ENCODE measurements at regions not wholly inside any gene's neighbourhood (a gene's known extent, or its start where the extent isn't known, plus 50 kb on each side); places are given as distances from the start of the nearest gene placed in this dataset.

GRCh38 chrX:40880712-40881111 lies 145.4 kb upstream of the MED14 start:
- Histone ChIP-seq H3K4me1 (no peaks in the 10 kb centered on the region), H3K4me3 (no peak overlapping the region), H3K9me3 (no peaks in the 10 kb centered on the region), H3K36me3 (no peaks in the 10 kb centered on the region), H3K27ac (no peak overlapping the region), H3K27me3 (no peaks in the 10 kb centered on the region)
- ATAC-seq = no peak
- 67 to 100% methylated on average over 1 of the region's 3 CpGs for WGBS, 2 donors (ENCODE audit: low coverage in 1 of 2)
- TF ChIP-seq, protein P1, sequence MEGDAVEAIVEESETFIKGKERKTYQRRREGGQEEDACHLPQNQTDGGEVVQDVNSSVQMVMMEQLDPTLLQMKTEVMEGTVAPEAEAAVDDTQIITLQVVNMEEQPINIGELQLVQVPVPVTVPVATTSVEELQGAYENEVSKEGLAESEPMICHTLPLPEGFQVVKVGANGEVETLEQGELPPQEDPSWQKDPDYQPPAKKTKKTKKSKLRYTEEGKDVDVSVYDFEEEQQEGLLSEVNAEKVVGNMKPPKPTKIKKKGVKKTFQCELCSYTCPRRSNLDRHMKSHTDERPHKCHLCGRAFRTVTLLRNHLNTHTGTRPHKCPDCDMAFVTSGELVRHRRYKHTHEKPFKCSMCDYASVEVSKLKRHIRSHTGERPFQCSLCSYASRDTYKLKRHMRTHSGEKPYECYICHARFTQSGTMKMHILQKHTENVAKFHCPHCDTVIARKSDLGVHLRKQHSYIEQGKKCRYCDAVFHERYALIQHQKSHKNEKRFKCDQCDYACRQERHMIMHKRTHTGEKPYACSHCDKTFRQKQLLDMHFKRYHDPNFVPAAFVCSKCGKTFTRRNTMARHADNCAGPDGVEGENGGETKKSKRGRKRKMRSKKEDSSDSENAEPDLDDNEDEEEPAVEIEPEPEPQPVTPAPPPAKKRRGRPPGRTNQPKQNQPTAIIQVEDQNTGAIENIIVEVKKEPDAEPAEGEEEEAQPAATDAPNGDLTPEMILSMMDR (IDR thresholded peaks at IDR 0.05) = no peak
- no peak for TF ChIP-seq POLR2AphosphoS5 (IDR thresholded peaks at IDR 0.05)
- TF ChIP-seq EP300 (IDR thresholded peaks at IDR 0.05) = no peak
- TF ChIP-seq POLR2A (IDR thresholded peaks at IDR 0.05) = no peak

GRCh38 chrX:40883021-40883619 lies 147.8 kb upstream of the MED14 start:
- WGBS, 2 donors (ENCODE audit: low coverage in 1 of 2) = 74 to 89% methylated on average over 6 to 7 of the region's 7 CpGs
- ATAC-seq = no peak
- TF ChIP-seq EP300 (IDR thresholded peaks at IDR 0.05) (no peak), POLR2A (IDR thresholded peaks at IDR 0.05) (no peak), POLR2AphosphoS5 (IDR thresholded peaks at IDR 0.05) (no peak)
- TF ChIP-seq, protein P1 (IDR thresholded peaks at IDR 0.05) = no peak
- Histone ChIP-seq H3K27me3 (no peaks in the 10 kb centered on the region), H3K27ac (no peak overlapping the region), H3K9me3 (no peaks in the 10 kb centered on the region), H3K36me3 (no peaks in the 10 kb centered on the region), H3K4me1 (no peaks in the 10 kb centered on the region), H3K4me3 (no peak overlapping the region)

DNA sequence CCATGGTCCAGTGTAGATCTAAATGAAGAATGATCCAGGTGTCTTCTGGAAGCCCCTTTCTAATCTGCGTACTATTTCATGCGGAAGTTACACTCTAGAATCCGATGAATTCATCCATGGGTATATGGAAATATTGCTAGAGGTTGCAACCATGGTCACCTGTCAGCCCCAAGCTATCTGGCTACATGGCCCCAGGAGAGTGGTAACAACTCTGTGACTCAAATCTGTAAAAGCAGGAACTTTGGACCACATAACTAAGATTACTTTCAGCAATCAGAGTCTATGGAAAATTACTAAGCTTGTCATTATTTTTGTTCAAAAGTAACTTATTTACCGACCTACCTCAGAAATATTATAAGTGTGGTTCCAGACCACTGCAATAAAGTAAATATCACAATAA lies 150.6 kb upstream of the MED14 start:
- Histone ChIP-seq H3K36me3 (no peaks in the 10 kb centered on the region), H3K27ac (no peak overlapping the region), H3K4me1 (no peaks in the 10 kb centered on the region), H3K9me3 (no peaks in the 10 kb centered on the region), H3K4me3 (no peak overlapping the region), H3K27me3 (no peaks in the 10 kb centered on the region)
- ATAC-seq = no peak
- 86 to 87% methylated on average over 1 to 2 of the region's 4 CpGs for WGBS, 2 donors (ENCODE audit: low coverage in 1 of 2)
- TF ChIP-seq POLR2AphosphoS5 (IDR thresholded peaks at IDR 0.05) (no peak), EP300 (IDR thresholded peaks at IDR 0.05) (no peak), POLR2A (IDR thresholded peaks at IDR 0.05) (no peak)
- TF ChIP-seq, protein P1 (IDR thresholded peaks at IDR 0.05) = no peak

- TF ChIP-seq EP300 (IDR thresholded peaks at IDR 0.05) = no peak
- WGBS, 2 donors (ENCODE audit: low coverage in 1 of 2) = 75 to 82% methylated on average over 1 of the region's 1 CpG
- H3K9me3 ChIP-seq = no peaks in the 10 kb centered on the region
Observed at GRCh38 chrX:40887476-40887875, 152.1 kb upstream of the MED14 start.

GRCh38 chrX:40891798-40892197 lies 156.5 kb upstream of the MED14 start:
- no peak for TF ChIP-seq POLR2AphosphoS5 (IDR thresholded peaks at IDR 0.05)
- no peak for TF ChIP-seq POLR2A (IDR thresholded peaks at IDR 0.05)
- no peak for TF ChIP-seq EP300 (IDR thresholded peaks at IDR 0.05)
- TF ChIP-seq, protein P1 (IDR thresholded peaks at IDR 0.05) = no peak

More at GRCh38 chrX:40887476-40887875, 152.1 kb upstream of the MED14 start:
- no peaks in the 10 kb centered on the region for H3K4me1 ChIP-seq
- no peak for ATAC-seq
- H3K27me3 ChIP-seq = no peaks in the 10 kb centered on the region
- H3K27ac ChIP-seq = no peak overlapping the region
- H3K4me3 ChIP-seq = no peak overlapping the region
- H3K36me3 ChIP-seq = no peaks in the 10 kb centered on the region

More at GRCh38 chrX:40891798-40892197, 156.5 kb upstream of the MED14 start:
- Histone ChIP-seq H3K36me3 (no peaks in the 10 kb centered on the region), H3K4me3 (no peak overlapping the region), H3K4me1 (no peaks in the 10 kb centered on the region), H3K9me3 (no peaks in the 10 kb centered on the region), H3K27ac (no peak overlapping the region), H3K27me3 (no peaks in the 10 kb centered on the region)
- ATAC-seq = no peak

Measured in gastroesophageal sphincter (tissue), 4 donors.